ENCODE measurements at regions not wholly inside any gene's neighbourhood (a gene's known extent, or its start where the extent isn't known, plus 50 kb on each side); places are given as distances from the start of the nearest gene placed in this dataset.

- intact Hi-C loops (cut with DNase I): no loop called here
- no peaks in the 10 kb centered on the region for H3K4me1 ChIP-seq
- H3K36me3 ChIP-seq: no peaks in the 10 kb centered on the region
- no peak overlapping the region for H3K27ac ChIP-seq
- H3K4me3 ChIP-seq: no peak overlapping the region
- H3K27me3 ChIP-seq: no peaks in the 10 kb centered on the region
- ATAC-seq: peak in 2 of 4 donors; percentile 40 to 45
- no peak for TF ChIP-seq POLR2A (IDR thresholded peaks at IDR 0.05)
- no peak for TF ChIP-seq CTCF (IDR thresholded peaks at IDR 0.05)
- WGBS (ENCODE audit: insufficient coverage, low coverage, low lambda C conversion rate, missing lambda C conversion rate): 36% methylated on average over 4 of the region's 4 CpGs
- H3K9me3 ChIP-seq: no peaks in the 10 kb centered on the region
- no peak for DNase-seq
These were observed 576.2 kb downstream of the TUSC7 start for GRCh38 chr3:117285737-117286136.

GRCh38 chr3:117286488-117286887 is 576.9 kb downstream of the TUSC7 start:
- ATAC-seq: no peak
- intact Hi-C loops (cut with DNase I): no loop called here

GRCh38 chr3:117287602-117288001 is 578.0 kb downstream of the TUSC7 start:
- ATAC-seq (no peak), DNase-seq (no peak)
- whole genome bisulfite sequencing (ENCODE audit: insufficient coverage, low coverage, low lambda C conversion rate, missing lambda C conversion rate): 55% methylated on average over 4 of the region's 4 CpGs
- no peak overlapping the region for H3K27ac ChIP-seq
- no peaks in the 10 kb centered on the region for H3K36me3 ChIP-seq
- TF ChIP-seq POLR2A (IDR thresholded peaks at IDR 0.05) (no peak), CTCF (IDR thresholded peaks at IDR 0.05) (no peak)
- H3K4me1 ChIP-seq: no peaks in the 10 kb centered on the region
- no peaks in the 10 kb centered on the region for H3K27me3 ChIP-seq
- H3K4me3 ChIP-seq: no peak overlapping the region
- H3K9me3 ChIP-seq: no peaks in the 10 kb centered on the region
- intact Hi-C loops (cut with DNase I): no loop called here

More at GRCh38 chr3:117286488-117286887, 576.9 kb downstream of the TUSC7 start:
- H3K4me1 ChIP-seq: no peaks in the 10 kb centered on the region
- no peak overlapping the region for H3K27ac ChIP-seq
- DNase-seq: no peak
- no peaks in the 10 kb centered on the region for H3K9me3 ChIP-seq
- no peak overlapping the region for H3K4me3 ChIP-seq
- TF ChIP-seq CTCF (IDR thresholded peaks at IDR 0.05) (no peak), POLR2A (IDR thresholded peaks at IDR 0.05) (no peak)
- H3K27me3 ChIP-seq: no peaks in the 10 kb centered on the region
- H3K36me3 ChIP-seq: no peaks in the 10 kb centered on the region

DNA sequence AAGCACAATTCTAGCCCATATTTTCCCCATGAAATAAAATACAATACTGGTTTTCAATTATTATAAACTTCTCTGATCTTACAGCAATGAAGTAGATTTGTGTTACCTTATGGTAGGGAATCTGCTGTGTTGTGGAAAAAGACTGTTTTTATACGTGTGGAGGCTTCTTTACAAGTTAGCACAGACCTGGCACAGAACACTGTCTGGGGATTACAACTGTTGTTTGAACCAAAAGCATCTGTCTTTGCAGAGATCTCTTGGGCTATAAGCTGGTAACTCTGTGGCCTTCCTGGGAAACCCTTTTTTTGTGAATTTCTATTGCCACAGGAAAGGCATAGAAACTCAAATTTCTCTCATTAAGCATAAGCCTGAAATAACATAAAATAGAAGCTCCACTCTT is 581.9 kb downstream of the TUSC7 start:
- H3K27ac ChIP-seq: no peak overlapping the region
- no peak for TF ChIP-seq CTCF (IDR thresholded peaks at IDR 0.05)
- no peak for TF ChIP-seq POLR2A (IDR thresholded peaks at IDR 0.05)
- WGBS (ENCODE audit: insufficient coverage, low coverage, low lambda C conversion rate, missing lambda C conversion rate): 33% methylated on average over 1 of the region's 1 CpG
- no peak for ATAC-seq
- DNase-seq: no peak
- no peaks in the 10 kb centered on the region for H3K4me1 ChIP-seq
- no peaks in the 10 kb centered on the region for H3K27me3 ChIP-seq
- H3K9me3 ChIP-seq: no peaks in the 10 kb centered on the region
- H3K4me3 ChIP-seq: no peak overlapping the region
- intact Hi-C loops (cut with DNase I): no loop called here
- H3K36me3 ChIP-seq: no peaks in the 10 kb centered on the region

- peak in 1 of 4 donors; percentile 41 for ATAC-seq
- H3K4me1 ChIP-seq: no peaks in the 10 kb centered on the region
- intact Hi-C loops (cut with DNase I): no loop called here
- H3K9me3 ChIP-seq: no peaks in the 10 kb centered on the region
- H3K27ac ChIP-seq: no peak overlapping the region
- TF ChIP-seq CTCF (IDR thresholded peaks at IDR 0.05) (no peak), POLR2A (IDR thresholded peaks at IDR 0.05) (no peak)
- DNase-seq: no peak
- H3K36me3 ChIP-seq: no peaks in the 10 kb centered on the region
- H3K4me3 ChIP-seq: no peak overlapping the region
- H3K27me3 ChIP-seq: no peaks in the 10 kb centered on the region
- 44% methylated on average over 1 of the region's 1 CpG for WGBS (ENCODE audit: insufficient coverage, low coverage, low lambda C conversion rate, missing lambda C conversion rate)
These were observed 587.5 kb downstream of the TUSC7 start for GRCh38 chr3:117297065-117297464.

All from right lobe of liver (tissue), 6 donors.